GM19035 (cell line): ENCODE measurements at regions not wholly inside any gene's neighbourhood (a gene's known extent, or its start where the extent isn't known, plus 50 kb on each side); places are given as distances from the start of the nearest gene placed in this dataset.

ENCODE experiments used
- ATAC-seq: cut with Tn5 transposase; IDR thresholded peaks from one replicate; pipeline ENCODE4 v1.9.1; 2021; ENCODE audit not compliant: unreplicated experiment

- no peak for ATAC-seq
Observed at GRCh38 chr10:78873413-78873812, 195.4 kb upstream of the ZMIZ1 start.

GRCh38 chr10:78875331-78875877, 193.4 kb upstream of the ZMIZ1 start:
- no peak for ATAC-seq

- no peak for ATAC-seq
Observed at GRCh38 chr10:78875932-78876331, 192.8 kb upstream of the ZMIZ1 start.

GRCh38 chr10:78876449-78876848, 192.3 kb upstream of the ZMIZ1 start:
- no peak for ATAC-seq

- ATAC-seq, result no peak
Observed at GRCh38 chr10:78879621-78880020, 189.1 kb upstream of the ZMIZ1 start.

- ATAC-seq, result no peak
Observed at GRCh38 chr10:78886129-78886528, 182.6 kb upstream of the ZMIZ1 start.

- no peak for ATAC-seq
Observed at GRCh38 chr10:78889536-78890063, 179.2 kb upstream of the ZMIZ1 start.

- no peak for ATAC-seq
Observed at GRCh38 chr10:78890506-78890905, 178.3 kb upstream of the ZMIZ1 start.

- no peak for ATAC-seq
Observed at GRCh38 chr10:78891741-78892140, 177.0 kb upstream of the ZMIZ1 start.

- no peak for ATAC-seq
Observed at GRCh38 chr10:78892338-78893176, 176.2 kb upstream of the ZMIZ1 start.

GRCh38 chr10:78893217-78893616, 175.5 kb upstream of the ZMIZ1 start:
- ATAC-seq, result no peak

GRCh38 chr10:78894089-78894840, 174.5 kb upstream of the ZMIZ1 start:
- no peak for ATAC-seq

- no peak for ATAC-seq
Observed at GRCh38 chr10:78894841-78895195, 173.9 kb upstream of the ZMIZ1 start.

- no peak for ATAC-seq
Observed at GRCh38 chr10:78895469-78895868, 173.3 kb upstream of the ZMIZ1 start.

GRCh38 chr10:78896159-78896928, 172.4 kb upstream of the ZMIZ1 start:
- no peak for ATAC-seq

- no peak for ATAC-seq
Observed at GRCh38 chr10:78898341-78899097, 170.2 kb upstream of the ZMIZ1 start.

GRCh38 chr10:78899098-78899754, 169.5 kb upstream of the ZMIZ1 start:
- ATAC-seq, result no peak

GRCh38 chr10:78899996-78900714, 168.6 kb upstream of the ZMIZ1 start:
- ATAC-seq, result no peak
